ENCODE measurements at regions not wholly inside any gene's neighbourhood (a gene's known extent, or its start where the extent isn't known, plus 50 kb on each side); places are given as distances from the start of the nearest gene placed in this dataset.
"Not testable (repeated sequence)": the region's sequence is repeated elsewhere in the genome, so short reads cannot be mapped to it uniquely, and the experiment has no call there.

- DNase-seq, result no peak
- Histone ChIP-seq H3K9me3 (no peaks in the 10 kb centered on the region), H3K4me3 (ENCODE audit: low read depth, low read length) (no peak overlapping the region), H3K27me3 (no peaks in the 10 kb centered on the region), H3K36me3 (no peaks in the 10 kb centered on the region), H3K4me1 (no peaks in the 10 kb centered on the region)
- no peak for TF ChIP-seq CTCF (IDR thresholded peaks at IDR 0.05; ENCODE audit: low read depth, low read length)
These were observed 418.3 kb upstream of the POU3F2 start for GRCh38 chr6:98416027-98416426.

GRCh38 chr6:98416497-98417158 lies 417.7 kb upstream of the POU3F2 start:
- not testable (repeated sequence) for DNase-seq; H3K4me1 ChIP-seq; H3K36me3 ChIP-seq; H3K27me3 ChIP-seq; H3K9me3 ChIP-seq; H3K4me3 ChIP-seq (ENCODE audit: low read depth, low read length)

GRCh38 chr6:98433325-98434056 lies 400.9 kb upstream of the POU3F2 start:
- Histone ChIP-seq H3K27me3 (no peaks in the 10 kb centered on the region; the same call in 1 of the 2 replicates), H3K36me3 (no peaks in the 10 kb centered on the region), H3K4me3 (ENCODE audit: low read depth, low read length) (no peak overlapping the region), H3K9me3 (no peaks in the 10 kb centered on the region), H3K4me1 (no peaks in the 10 kb centered on the region)
- no peak for TF ChIP-seq CTCF (IDR thresholded peaks at IDR 0.05; ENCODE audit: low read depth, low read length)
- no peak for DNase-seq

GRCh38 chr6:98443633-98444032 lies 390.7 kb upstream of the POU3F2 start:
- no peak for TF ChIP-seq CTCF (IDR thresholded peaks at IDR 0.05; ENCODE audit: low read depth, low read length)
- H3K27me3 ChIP-seq, result no peaks in the 10 kb centered on the region
- no peaks in the 10 kb centered on the region for H3K4me1 ChIP-seq
- H3K36me3 ChIP-seq, result no peaks in the 10 kb centered on the region
- no peaks in the 10 kb centered on the region for H3K9me3 ChIP-seq
- no peak overlapping the region for H3K4me3 ChIP-seq (ENCODE audit: low read depth, low read length)
- DNase-seq, result no peak

GRCh38 chr6:98452685-98453084 lies 381.7 kb upstream of the POU3F2 start:
- no peaks in the 10 kb centered on the region for H3K36me3 ChIP-seq
- H3K9me3 ChIP-seq, result no peaks in the 10 kb centered on the region
- H3K4me3 ChIP-seq (ENCODE audit: low read depth, low read length), result no peak overlapping the region
- no peaks in the 10 kb centered on the region; the same call in 1 of the 2 replicates for H3K4me1 ChIP-seq
- no peak for TF ChIP-seq CTCF (IDR thresholded peaks at IDR 0.05; ENCODE audit: low read depth, low read length)
- no peaks in the 10 kb centered on the region for H3K27me3 ChIP-seq
- no peak for DNase-seq

- Histone ChIP-seq H3K4me3 (ENCODE audit: low read depth, low read length) (no peak overlapping the region), H3K9me3 (no peaks in the 10 kb centered on the region), H3K27me3 (no peaks in the 10 kb centered on the region), H3K36me3 (no peaks in the 10 kb centered on the region), H3K4me1 (no peaks in the 10 kb centered on the region; the same call in 1 of the 2 replicates)
- TF ChIP-seq CTCF (IDR thresholded peaks at IDR 0.05; ENCODE audit: low read depth, low read length), result no peak
- DNase-seq, result no peak
These were observed 379.5 kb upstream of the POU3F2 start for GRCh38 chr6:98454809-98455322.
